ENCODE measurements at regions not wholly inside any gene's neighbourhood (a gene's known extent, or its start where the extent isn't known, plus 50 kb on each side); places are given as distances from the start of the nearest gene placed in this dataset.

DNA sequence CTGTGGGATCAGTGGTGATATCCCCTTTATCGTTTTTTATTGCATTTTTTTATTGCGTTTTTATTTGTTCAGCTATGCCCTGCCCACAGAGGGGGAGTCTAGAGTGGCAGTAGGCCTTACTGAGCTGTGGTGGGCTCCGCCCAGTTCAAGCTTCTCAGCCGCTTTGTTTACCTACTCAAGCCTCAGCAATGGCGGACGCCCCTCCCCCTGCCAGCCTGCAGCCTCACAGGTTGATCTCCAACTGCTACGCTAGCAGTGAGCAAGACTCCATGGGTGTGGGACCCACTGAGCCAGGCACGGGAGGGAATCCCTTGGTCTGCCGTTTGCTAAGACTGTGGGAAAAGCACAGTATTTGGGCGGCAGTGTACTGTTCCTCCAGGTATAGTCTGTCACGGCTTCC, 500.6 kb upstream of the MCTP2 start:
- H3K4me3 ChIP-seq (ENCODE audit: low read length): no peak overlapping the region
- H3K9ac ChIP-seq (ENCODE audit: low read depth, low read length): no peak overlapping the region
- peaks cover 3% of the 10 kb centered on the region for H3K9me3 ChIP-seq (replicated peaks; ENCODE audit: low read length)
- no peaks in the 10 kb centered on the region for H3K4me1 ChIP-seq (ENCODE audit: control insufficient read depth, insufficient read depth, low read length)
- no peaks in the 10 kb centered on the region for H3K27me3 ChIP-seq (ENCODE audit: control insufficient read depth, insufficient read depth, low read length)
- H3K36me3 ChIP-seq (ENCODE audit: insufficient read depth, low read length): no peaks in the 10 kb centered on the region
- no peak overlapping the region for H3K4me2 ChIP-seq (ENCODE audit: low read length)

DNA sequence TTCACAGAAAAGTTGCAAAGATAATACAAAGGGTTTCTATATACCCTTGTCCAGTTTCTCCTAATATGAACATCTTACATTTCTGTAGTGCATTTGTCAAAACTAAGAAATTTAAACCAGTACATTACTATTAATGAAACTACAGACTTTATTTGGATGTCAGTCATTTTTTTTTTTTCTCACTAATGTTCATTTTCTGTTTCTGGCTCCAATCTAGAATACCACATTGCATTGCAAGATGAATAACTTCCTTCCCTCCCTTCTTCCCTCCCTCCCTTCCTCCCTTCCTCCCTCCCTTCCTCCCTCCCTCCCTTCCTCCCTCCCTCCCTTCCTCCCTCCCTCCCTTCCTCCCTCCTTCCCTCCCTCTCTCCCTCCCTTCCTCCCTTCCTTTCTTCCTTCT, 509.2 kb upstream of the MCTP2 start:
- Histone ChIP-seq H3K4me3 (ENCODE audit: low read length) (no peak overlapping the region), H3K9ac (ENCODE audit: low read depth, low read length) (no peak overlapping the region), H3K9me3 (replicated peaks; ENCODE audit: low read length) (no peaks in the 10 kb centered on the region), H3K4me2 (ENCODE audit: low read length) (no peak overlapping the region), H3K4me1 (ENCODE audit: control insufficient read depth, insufficient read depth, low read length) (no peaks in the 10 kb centered on the region), H3K36me3 (ENCODE audit: insufficient read depth, low read length) (no peaks in the 10 kb centered on the region), H3K27me3 (ENCODE audit: control insufficient read depth, insufficient read depth, low read length) (no peaks in the 10 kb centered on the region)

DNA sequence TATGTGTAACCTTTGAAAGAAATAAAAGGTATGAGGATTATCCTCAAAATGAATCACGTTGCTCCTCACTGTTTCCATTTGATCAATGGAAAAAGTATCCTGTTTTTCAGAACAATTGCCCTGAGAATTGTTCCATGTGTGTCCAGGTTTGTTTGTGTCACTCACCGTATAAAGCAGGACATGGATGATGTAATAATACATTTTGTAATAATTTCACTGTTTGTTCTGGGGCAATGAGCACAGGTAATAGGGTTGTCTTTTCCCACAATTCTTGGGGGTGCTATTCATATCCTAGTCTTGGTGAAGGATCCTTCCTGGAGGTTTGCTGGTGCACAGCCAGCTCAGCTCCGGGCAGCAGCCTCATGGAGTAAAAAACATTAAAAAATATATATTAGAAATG, 510.8 kb upstream of the MCTP2 start:
- H3K36me3 ChIP-seq (ENCODE audit: insufficient read depth, low read length): no peaks in the 10 kb centered on the region
- H3K4me3 ChIP-seq (ENCODE audit: low read length): no peak overlapping the region
- no peaks in the 10 kb centered on the region for H3K4me1 ChIP-seq (ENCODE audit: control insufficient read depth, insufficient read depth, low read length)
- H3K27me3 ChIP-seq (ENCODE audit: control insufficient read depth, insufficient read depth, low read length): no peaks in the 10 kb centered on the region
- no peaks in the 10 kb centered on the region for H3K9me3 ChIP-seq (replicated peaks; ENCODE audit: low read length)
- H3K4me2 ChIP-seq (ENCODE audit: low read length): no peak overlapping the region
- no peak overlapping the region for H3K9ac ChIP-seq (ENCODE audit: low read depth, low read length)

DNA sequence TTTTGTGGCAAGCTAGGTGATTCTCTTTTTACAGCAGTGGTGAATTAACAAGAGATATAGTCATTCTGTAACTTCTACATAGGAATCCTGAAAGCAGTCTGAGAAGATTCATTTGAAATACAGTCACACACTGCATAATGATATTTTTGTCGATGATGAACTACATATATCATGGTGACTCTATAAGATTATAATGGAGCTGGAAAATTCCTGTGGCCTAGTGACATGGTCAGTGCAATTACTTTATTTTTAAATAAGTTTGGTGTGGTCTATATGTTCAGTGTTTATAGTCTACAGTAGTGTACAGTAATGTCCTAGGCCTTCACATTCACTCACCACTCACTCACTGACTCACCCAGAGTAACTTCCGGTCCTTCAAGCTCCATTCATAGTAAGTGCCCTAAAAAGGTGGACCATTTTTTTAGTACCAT, 511.4 kb upstream of the MCTP2 start:
- H3K36me3 ChIP-seq (ENCODE audit: insufficient read depth, low read length): no peaks in the 10 kb centered on the region
- H3K9ac ChIP-seq (ENCODE audit: low read depth, low read length): no peak overlapping the region
- no peaks in the 10 kb centered on the region for H3K9me3 ChIP-seq (replicated peaks; ENCODE audit: low read length)
- H3K4me2 ChIP-seq (ENCODE audit: low read length): no peak overlapping the region
- no peaks in the 10 kb centered on the region for H3K27me3 ChIP-seq (ENCODE audit: control insufficient read depth, insufficient read depth, low read length)
- no peaks in the 10 kb centered on the region for H3K4me1 ChIP-seq (ENCODE audit: control insufficient read depth, insufficient read depth, low read length)
- H3K4me3 ChIP-seq (ENCODE audit: low read length): no peak overlapping the region

DNA sequence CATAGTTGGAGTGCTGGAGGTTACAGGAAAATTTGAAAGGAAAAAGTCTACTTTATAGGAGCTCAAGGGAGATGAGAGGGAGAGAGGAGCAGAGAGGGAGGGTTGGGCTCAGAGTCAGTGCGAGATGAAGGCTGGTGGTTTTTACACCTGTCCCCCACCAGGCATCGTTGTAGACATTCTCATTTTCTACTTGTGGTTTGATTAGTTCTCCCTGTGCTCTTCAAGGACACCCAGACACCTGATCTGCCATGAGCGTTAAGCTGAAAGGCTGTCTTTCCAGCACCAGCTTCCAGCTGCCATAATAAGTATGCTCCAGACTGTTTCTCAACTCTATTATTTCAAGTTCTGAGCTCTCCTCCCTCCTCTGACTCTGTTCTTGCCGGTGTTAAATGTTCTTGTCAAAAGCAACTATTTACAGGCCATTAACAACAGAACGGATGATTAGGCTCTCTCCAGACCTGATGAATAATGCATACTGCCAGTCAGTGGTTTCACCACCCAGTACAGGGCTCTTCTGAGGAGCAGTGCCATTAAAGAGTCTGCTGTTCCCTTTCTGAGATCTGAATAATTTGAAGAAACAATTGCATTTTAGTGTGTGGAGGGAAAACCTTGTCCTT, 514.6 kb upstream of the MCTP2 start:
- no peak overlapping the region for H3K9ac ChIP-seq (ENCODE audit: low read depth, low read length)

DNA sequence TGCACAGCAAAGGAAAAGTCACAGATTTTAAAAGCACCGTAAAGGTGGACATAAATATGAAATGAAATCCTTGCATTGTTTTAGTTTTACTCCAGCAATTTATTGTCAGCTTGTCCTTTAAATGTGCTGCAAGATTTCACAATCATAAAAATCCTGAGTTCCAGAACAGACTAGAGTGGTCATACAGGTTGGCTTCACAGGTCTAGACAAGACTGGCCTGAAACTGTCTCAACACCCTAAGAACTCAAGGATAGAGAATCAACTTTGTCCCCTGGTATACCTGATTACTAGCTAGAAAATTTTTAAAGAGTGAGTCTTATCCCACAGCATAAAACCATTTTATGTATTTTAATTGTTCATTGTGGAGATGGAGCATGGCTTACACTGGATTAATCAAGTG, 521.7 kb upstream of the MCTP2 start:
- no peaks in the 10 kb centered on the region for H3K27me3 ChIP-seq (ENCODE audit: control insufficient read depth, insufficient read depth, low read length)
- no peak overlapping the region for H3K4me2 ChIP-seq (ENCODE audit: low read length)
- H3K4me1 ChIP-seq (ENCODE audit: control insufficient read depth, insufficient read depth, low read length): no peaks in the 10 kb centered on the region
- no peaks in the 10 kb centered on the region for H3K9me3 ChIP-seq (replicated peaks; ENCODE audit: low read length)
- no peak overlapping the region for H3K9ac ChIP-seq (ENCODE audit: low read depth, low read length)
- H3K4me3 ChIP-seq (ENCODE audit: low read length): no peak overlapping the region
- H3K36me3 ChIP-seq (ENCODE audit: insufficient read depth, low read length): no peaks in the 10 kb centered on the region

More for the DNA sequence above, 514.6 kb upstream of the MCTP2 start:
- Histone ChIP-seq H3K27me3 (ENCODE audit: control insufficient read depth, insufficient read depth, low read length) (no peaks in the 10 kb centered on the region), H3K36me3 (ENCODE audit: insufficient read depth, low read length) (no peaks in the 10 kb centered on the region), H3K4me3 (ENCODE audit: low read length) (no peak overlapping the region), H3K9me3 (replicated peaks; ENCODE audit: low read length) (no peaks in the 10 kb centered on the region), H3K4me1 (ENCODE audit: control insufficient read depth, insufficient read depth, low read length) (no peaks in the 10 kb centered on the region), H3K4me2 (ENCODE audit: low read length) (no peak overlapping the region)

DNA sequence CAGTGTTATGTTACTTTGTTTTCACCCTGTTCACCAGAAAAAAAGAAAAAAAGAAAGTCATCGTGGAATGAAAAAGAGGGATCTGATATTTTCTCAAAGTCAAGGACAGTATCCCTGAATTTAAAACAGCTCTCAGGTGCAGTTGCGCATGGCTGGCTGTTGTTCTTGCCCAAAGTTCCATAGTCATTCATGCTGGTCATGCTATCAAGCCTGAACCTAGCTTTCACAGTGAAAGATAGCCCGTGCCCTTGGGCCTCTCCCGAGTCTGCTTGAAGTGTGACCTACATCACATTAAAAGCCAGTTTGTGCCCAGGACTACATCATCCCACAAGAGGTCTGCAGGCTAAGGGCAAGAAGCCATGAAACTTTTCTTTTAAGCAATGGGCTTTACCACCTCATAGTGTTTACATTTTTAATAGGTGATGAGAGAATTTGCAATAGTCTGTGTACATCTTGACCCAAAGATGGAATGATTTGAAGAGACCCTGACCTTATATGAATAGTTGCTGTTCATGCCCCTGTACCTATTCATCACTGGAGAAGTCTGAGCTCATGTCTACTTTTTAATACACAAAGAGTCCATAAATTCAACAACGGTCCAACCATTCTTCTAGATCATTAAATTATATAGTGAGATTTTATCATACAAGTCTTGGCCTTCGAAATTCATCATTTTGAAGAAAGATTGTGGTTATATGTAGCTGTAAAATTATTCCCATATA, 522.5 kb upstream of the MCTP2 start:
- no peaks in the 10 kb centered on the region for H3K36me3 ChIP-seq (ENCODE audit: insufficient read depth, low read length)
- H3K9me3 ChIP-seq (replicated peaks; ENCODE audit: low read length): no peaks in the 10 kb centered on the region
- no peak overlapping the region for H3K4me2 ChIP-seq (ENCODE audit: low read length)
- H3K4me1 ChIP-seq (ENCODE audit: control insufficient read depth, insufficient read depth, low read length): no peaks in the 10 kb centered on the region
- no peak overlapping the region for H3K4me3 ChIP-seq (ENCODE audit: low read length)
- H3K9ac ChIP-seq (ENCODE audit: low read depth, low read length): no peak overlapping the region
- no peaks in the 10 kb centered on the region for H3K27me3 ChIP-seq (ENCODE audit: control insufficient read depth, insufficient read depth, low read length)

DNA sequence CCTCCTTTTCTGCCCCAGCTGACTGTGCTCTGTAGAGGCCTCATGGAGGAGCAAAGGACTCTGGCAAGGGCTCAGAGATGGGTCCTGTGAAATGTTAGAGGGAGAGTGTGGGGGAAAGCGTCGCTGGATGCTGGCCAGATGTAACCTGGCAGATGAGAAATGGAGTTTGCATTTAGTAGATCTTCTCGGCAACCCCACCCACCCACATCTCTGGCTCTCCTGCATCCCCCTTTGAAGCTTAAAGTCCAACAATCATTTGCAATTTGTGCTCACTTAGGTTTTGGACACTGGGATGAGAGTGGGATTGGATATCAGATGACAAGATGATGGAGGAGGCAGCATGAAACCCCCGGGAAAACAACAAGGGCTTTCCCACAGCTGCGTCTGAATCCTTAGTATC, 523.6 kb upstream of the MCTP2 start:
- Histone ChIP-seq H3K27me3 (ENCODE audit: control insufficient read depth, insufficient read depth, low read length) (no peaks in the 10 kb centered on the region), H3K4me1 (ENCODE audit: control insufficient read depth, insufficient read depth, low read length) (no peaks in the 10 kb centered on the region), H3K36me3 (ENCODE audit: insufficient read depth, low read length) (no peaks in the 10 kb centered on the region)

DNA sequence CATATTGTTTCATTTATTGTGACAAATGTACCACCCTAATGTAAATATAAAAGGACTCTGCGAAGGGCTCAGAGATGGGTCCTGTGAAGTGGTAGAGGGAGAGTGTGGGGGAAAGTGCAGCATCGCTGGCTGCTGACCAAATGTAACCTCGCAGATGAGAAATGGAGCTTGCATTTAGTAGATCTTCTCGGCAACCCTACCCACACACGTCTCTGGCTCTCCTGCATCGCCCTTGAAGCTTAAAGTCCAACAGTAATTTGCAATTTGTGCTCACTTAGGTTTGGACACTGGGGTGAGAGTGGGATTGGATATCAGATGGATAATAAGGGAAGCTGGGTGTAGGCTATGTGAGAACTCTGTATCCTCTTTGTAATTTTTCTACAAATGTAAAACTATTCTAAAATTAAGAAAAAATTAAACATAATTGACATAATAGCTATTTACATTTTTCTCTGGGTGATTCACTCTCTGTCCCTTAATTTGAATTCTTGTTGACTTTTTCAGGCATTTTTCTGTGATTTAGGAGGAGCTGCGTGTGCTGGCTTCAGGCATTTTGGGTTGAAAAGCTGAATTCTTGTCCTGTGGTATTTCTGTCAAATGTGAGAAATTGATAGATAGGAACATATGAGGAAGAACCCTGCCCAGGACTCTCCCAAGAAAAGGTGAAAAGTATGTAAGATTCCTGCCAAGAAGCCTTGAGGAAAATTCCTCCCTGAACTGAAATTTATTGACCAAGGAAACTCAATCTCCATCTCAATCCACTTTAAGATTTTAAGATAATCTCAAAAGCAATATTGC, 524.7 kb upstream of the MCTP2 start:
- Histone ChIP-seq H3K36me3 (ENCODE audit: insufficient read depth, low read length) (no peaks in the 10 kb centered on the region), H3K27me3 (ENCODE audit: control insufficient read depth, insufficient read depth, low read length) (no peaks in the 10 kb centered on the region), H3K9me3 (replicated peaks; ENCODE audit: low read length) (no peaks in the 10 kb centered on the region), H3K4me3 (ENCODE audit: low read length) (no peak overlapping the region), H3K9ac (ENCODE audit: low read depth, low read length) (no peak overlapping the region), H3K4me1 (ENCODE audit: control insufficient read depth, insufficient read depth, low read length) (no peaks in the 10 kb centered on the region), H3K4me2 (ENCODE audit: low read length) (no peak overlapping the region)

More for the DNA sequence above, 523.6 kb upstream of the MCTP2 start:
- no peak overlapping the region for H3K9ac ChIP-seq (ENCODE audit: low read depth, low read length)
- H3K9me3 ChIP-seq (replicated peaks; ENCODE audit: low read length): no peaks in the 10 kb centered on the region
- no peak overlapping the region for H3K4me3 ChIP-seq (ENCODE audit: low read length)
- no peak overlapping the region for H3K4me2 ChIP-seq (ENCODE audit: low read length)

DNA sequence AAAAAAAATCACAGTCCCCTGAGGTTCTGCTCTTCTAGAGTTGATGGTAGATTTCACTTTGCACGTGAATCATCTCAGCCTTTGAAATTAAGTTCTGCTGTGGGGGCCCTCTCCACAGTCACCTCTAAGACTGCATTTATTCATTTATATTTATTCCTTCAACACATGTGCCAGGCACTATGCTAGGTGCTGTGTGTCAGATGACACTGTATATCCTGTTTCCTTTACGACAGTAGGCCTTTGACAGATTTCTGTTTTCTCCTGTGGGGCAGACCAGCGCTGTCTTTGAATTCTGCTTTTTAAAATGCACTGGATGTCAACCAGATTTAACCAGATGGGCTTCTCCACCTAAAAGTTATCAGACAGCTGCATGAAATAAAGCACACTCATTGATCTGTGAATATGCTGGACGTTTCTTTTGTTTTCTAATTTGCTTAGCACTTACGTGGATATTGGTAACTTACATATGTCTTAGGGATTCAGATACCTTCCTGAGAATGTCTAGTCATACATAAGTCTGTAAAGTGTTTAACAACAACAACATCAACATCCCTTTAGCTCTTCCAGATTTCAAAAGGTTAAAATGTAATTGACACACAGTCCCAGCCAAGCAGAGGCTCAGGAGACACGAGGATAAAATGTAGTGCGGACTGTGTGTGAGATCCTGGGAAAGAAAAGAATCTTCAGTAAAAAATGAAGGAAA, 525.5 kb upstream of the MCTP2 start:
- Histone ChIP-seq H3K9me3 (replicated peaks; ENCODE audit: low read length) (no peaks in the 10 kb centered on the region), H3K4me2 (ENCODE audit: low read length) (no peak overlapping the region), H3K4me3 (ENCODE audit: low read length) (no peak overlapping the region), H3K36me3 (ENCODE audit: insufficient read depth, low read length) (no peaks in the 10 kb centered on the region), H3K9ac (ENCODE audit: low read depth, low read length) (no peak overlapping the region), H3K4me1 (ENCODE audit: control insufficient read depth, insufficient read depth, low read length) (no peaks in the 10 kb centered on the region), H3K27me3 (ENCODE audit: control insufficient read depth, insufficient read depth, low read length) (no peaks in the 10 kb centered on the region)

DNA sequence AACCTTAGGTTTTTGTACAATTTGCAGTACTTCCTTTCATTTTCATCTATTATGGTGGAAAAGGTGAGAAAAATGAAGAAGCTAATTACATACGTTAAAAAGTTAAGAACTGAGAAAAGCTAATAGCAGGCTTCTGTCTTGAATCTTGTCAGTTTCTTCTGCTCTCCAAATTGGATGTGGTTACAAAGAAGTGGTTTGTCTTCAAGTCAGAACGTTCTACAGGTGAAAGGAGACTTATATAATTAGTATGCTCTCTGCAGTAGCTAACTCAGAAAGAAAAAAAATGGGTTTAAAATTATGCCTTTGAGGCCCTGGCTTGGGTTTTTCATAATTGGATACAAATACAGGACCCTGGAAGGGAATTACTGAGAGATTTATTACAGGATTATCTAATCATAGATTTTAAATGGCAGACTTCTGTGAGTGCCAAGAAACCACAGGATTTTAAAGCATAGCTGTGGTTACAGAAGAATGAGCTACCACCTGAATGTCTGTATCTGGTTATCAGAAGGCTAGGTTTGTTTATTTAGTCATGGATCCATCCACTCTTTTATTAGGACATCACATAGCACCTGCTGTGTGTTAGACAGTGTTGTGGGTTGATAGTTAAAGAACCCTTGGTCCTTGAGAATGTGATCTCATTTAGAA, 528.1 kb upstream of the MCTP2 start:
- no peak overlapping the region for H3K4me3 ChIP-seq (ENCODE audit: low read length)
- no peak overlapping the region for H3K4me2 ChIP-seq (ENCODE audit: low read length)
- H3K9me3 ChIP-seq (replicated peaks; ENCODE audit: low read length): no peaks in the 10 kb centered on the region
- H3K36me3 ChIP-seq (ENCODE audit: insufficient read depth, low read length): no peaks in the 10 kb centered on the region
- H3K27me3 ChIP-seq (ENCODE audit: control insufficient read depth, insufficient read depth, low read length): no peaks in the 10 kb centered on the region
- H3K9ac ChIP-seq (ENCODE audit: low read depth, low read length): no peak overlapping the region
- no peaks in the 10 kb centered on the region for H3K4me1 ChIP-seq (ENCODE audit: control insufficient read depth, insufficient read depth, low read length)
